CD14-positive monocyte (primary cell): ENCODE measurements at regions not wholly inside any gene's neighbourhood (a gene's known extent, or its start where the extent isn't known, plus 50 kb on each side); places are given as distances from the start of the nearest gene placed in this dataset.

Experiments used
- DNase-seq, 3 donors: peaks; one replicate each; pipeline ENCODE4 v3.0.0-alpha.2; 2011 to 2022
- H2AFZ ChIP-seq: 2 replicates; pipeline ENCODE4 v1.6.0; 2012; ENCODE audit warnings: mild to moderate bottlenecking, low read depth, low read length, inconsistent platforms; ENCODE audit not compliant: insufficient read depth, poor library complexity, severe bottlenecking
- H3K27ac ChIP-seq, 2 donors: 1 replicate in 1 of 2; 2 replicates in 1 of 2; pipeline ENCODE4 v1.5.1; 2012 to 2013; ENCODE audit warnings: low read length in 2 of 2, control low read depth in 1 of 2, inconsistent platforms in 1 of 2, low read depth in 1 of 2, mild to moderate bottlenecking in 1 of 2
- H3K27me3 ChIP-seq, 2 donors: one replicate each; pipeline versions ENCODE4 v1.6.0 to v1.6.1; 2011 to 2013; ENCODE audit warnings: low read length in 2 of 2; ENCODE audit not compliant: control insufficient read depth in 2 of 2, insufficient read depth in 2 of 2
- H3K36me3 ChIP-seq, 2 donors: replicated peaks in 1 of 2; 1 replicate in 1 of 2; 2 replicates in 1 of 2; pipeline versions ENCODE4 v1.5.1 to v1.6.1; 2012 to 2013; ENCODE audit warnings: low read length in 2 of 2, control low read depth in 1 of 2, inconsistent platforms in 1 of 2, mild to moderate bottlenecking in 1 of 2; ENCODE audit not compliant: insufficient read depth in 2 of 2, control insufficient read depth in 1 of 2
- H3K4me1 ChIP-seq, 2 donors: 1 replicate in 1 of 2; 2 replicates in 1 of 2; pipeline versions ENCODE4 v1.5.1 to v1.6.1; 2012 to 2013; ENCODE audit warnings: low read length in 2 of 2, control low read depth in 1 of 2, inconsistent platforms in 1 of 2, mild to moderate bottlenecking in 1 of 2, moderate library complexity in 1 of 2; ENCODE audit not compliant: insufficient read depth in 2 of 2, control insufficient read depth in 1 of 2
- H3K4me2 ChIP-seq: replicated peaks from 2 replicates; pipeline ENCODE3; 2012; ENCODE audit warnings: low read length, moderate library complexity, mild to moderate bottlenecking; ENCODE audit not compliant: poor library complexity, severe bottlenecking; ENCODE audit errors: extremely low read depth
- H3K4me3 ChIP-seq, 3 experiments: fragments of 200-600 bp in 1 of 3; sonication (generic) in 1 of 3; replicated peaks in 1 of 3; 1 replicate in 2 of 3; 2 replicates in 1 of 3; pipeline ENCODE4 v1.5.1; 2011 to 2013; ENCODE audit warnings: low read length in 3 of 3, mild to moderate bottlenecking in 3 of 3, control low read depth in 2 of 3, low read depth in 2 of 3, inconsistent platforms in 1 of 3, moderate library complexity in 1 of 3
- H3K79me2 ChIP-seq: 2 replicates; pipeline ENCODE4 v1.6.0; 2012; ENCODE audit warnings: mild to moderate bottlenecking, control low read depth, inconsistent platforms, low read length, moderate library complexity; ENCODE audit not compliant: insufficient read depth
- H3K9ac ChIP-seq: 2 replicates; pipeline ENCODE4 v1.6.0; 2017; ENCODE audit warnings: low read length, mild to moderate bottlenecking; ENCODE audit not compliant: insufficient read depth, poor library complexity, severe bottlenecking
- H3K9me3 ChIP-seq, 2 donors: replicated peaks in 1 of 2; 1 replicate in 1 of 2; 2 replicates in 1 of 2; pipeline versions ENCODE4 v1.5.1 to v1.6.1; 2012 to 2013; ENCODE audit warnings: low read length in 2 of 2, control low read depth in 1 of 2; ENCODE audit not compliant: control insufficient read depth in 1 of 2, insufficient read depth in 1 of 2
- H4K20me1 ChIP-seq: 2 replicates; pipeline ENCODE4 v1.6.0; 2012; ENCODE audit warnings: mild to moderate bottlenecking, low read length, control low read depth, moderate library complexity; ENCODE audit not compliant: insufficient read depth
- H3K27ac Mint-ChIP-seq, 7 donors: one replicate each; pipeline ENCODE4 v1.8.0; 2020; ENCODE audit warnings: mild to moderate bottlenecking in 7 of 7, mixed read lengths in 7 of 7, moderate library complexity in 6 of 7, inconsistent platforms in 2 of 7
- H3K27me3 Mint-ChIP-seq, 3 donors: one replicate each; pipeline ENCODE4 v1.8.0; 2021 to 2022; ENCODE audit warnings: low read depth in 3 of 3, mild to moderate bottlenecking in 3 of 3, mixed read lengths in 3 of 3, moderate library complexity in 3 of 3, inconsistent platforms in 1 of 3
- H3K36me3 Mint-ChIP-seq, 2 donors: one replicate each; pipeline ENCODE4 v1.8.0; 2020; ENCODE audit warnings: mixed read lengths in 2 of 2, inconsistent platforms in 1 of 2, mild to moderate bottlenecking in 1 of 2
- H3K4me1 Mint-ChIP-seq: one replicate; pipeline ENCODE4 v1.8.0; 2020; ENCODE audit warnings: mild to moderate bottlenecking, mixed read lengths
- H3K4me3 Mint-ChIP-seq, 2 donors: one replicate each; pipeline ENCODE4 v1.8.0; 2020; ENCODE audit warnings: mild to moderate bottlenecking in 2 of 2, mixed read lengths in 2 of 2, moderate library complexity in 1 of 2
- H3K9me3 Mint-ChIP-seq, 7 donors: one replicate each; pipeline ENCODE4 v1.8.0; 2020 to 2022; ENCODE audit warnings: mixed read lengths in 7 of 7, mild to moderate bottlenecking in 6 of 7, moderate library complexity in 6 of 7, inconsistent platforms in 2 of 7
- WGBS: methylation state at CpG from one replicate; pipeline ENCODE4 v1.1.5; 2013; ENCODE audit warnings: missing lambda C conversion rate; ENCODE audit not compliant: insufficient coverage; 5-methylcytosine and 5-hydroxymethylcytosine counted together
- intact Hi-C, 2 donors: fragments of 100-400 bp; cut with micrococcal nuclease; formaldehyde crosslinking; loops; one replicate each; pipeline versions ENCODE4 v1.15.0 to v1.15.1; 2023
- TF ChIP-seq, protein P1 (sequence below): fragments of 200-600 bp; IDR thresholded peaks from one replicate; pipeline ENCODE4 v1.8.0; 2022; ENCODE audit warnings: antibody characterized with exemption, mild to moderate bottlenecking

GRCh38 chr20:57037689-57038088 lies 228.8 kb downstream of the BMP7 start:
- Histone ChIP-seq H2AFZ (no peak overlapping the region), H3K9ac (no peak overlapping the region), H3K4me2 (no peak overlapping the region), H3K79me2 (no peaks in the 10 kb centered on the region), H4K20me1 (no peaks in the 10 kb centered on the region), H3K9me3 (peaks cover 5 to 9% of the 10 kb centered on the region in 2 donors), H3K36me3 (no peaks in the 10 kb centered on the region), H3K4me1 (no peaks in the 10 kb centered on the region), H3K27me3 (no peaks in the 10 kb centered on the region), H3K4me3 (no peak overlapping the region), H3K27ac (no peak overlapping the region)
- H3K4me1 Mint-ChIP-seq, result no peaks in the 10 kb centered on the region
- DNase-seq, result no peak
- 83% methylated on average over 2 of the region's 3 CpGs for WGBS
- peaks cover 1 to 8% (median 3%) of the 10 kb centered on the region in 3 donors for H3K27me3 Mint-ChIP-seq
- no peak overlapping the region for H3K27ac Mint-ChIP-seq
- intact Hi-C loops, result no loop called here
- no peak overlapping the region for H3K4me3 Mint-ChIP-seq
- no peaks in the 10 kb centered on the region for H3K36me3 Mint-ChIP-seq
- H3K9me3 Mint-ChIP-seq, result peaks cover 5 to 12% (median 7%) of the 10 kb centered on the region in 7 donors
- TF ChIP-seq, protein P1, sequence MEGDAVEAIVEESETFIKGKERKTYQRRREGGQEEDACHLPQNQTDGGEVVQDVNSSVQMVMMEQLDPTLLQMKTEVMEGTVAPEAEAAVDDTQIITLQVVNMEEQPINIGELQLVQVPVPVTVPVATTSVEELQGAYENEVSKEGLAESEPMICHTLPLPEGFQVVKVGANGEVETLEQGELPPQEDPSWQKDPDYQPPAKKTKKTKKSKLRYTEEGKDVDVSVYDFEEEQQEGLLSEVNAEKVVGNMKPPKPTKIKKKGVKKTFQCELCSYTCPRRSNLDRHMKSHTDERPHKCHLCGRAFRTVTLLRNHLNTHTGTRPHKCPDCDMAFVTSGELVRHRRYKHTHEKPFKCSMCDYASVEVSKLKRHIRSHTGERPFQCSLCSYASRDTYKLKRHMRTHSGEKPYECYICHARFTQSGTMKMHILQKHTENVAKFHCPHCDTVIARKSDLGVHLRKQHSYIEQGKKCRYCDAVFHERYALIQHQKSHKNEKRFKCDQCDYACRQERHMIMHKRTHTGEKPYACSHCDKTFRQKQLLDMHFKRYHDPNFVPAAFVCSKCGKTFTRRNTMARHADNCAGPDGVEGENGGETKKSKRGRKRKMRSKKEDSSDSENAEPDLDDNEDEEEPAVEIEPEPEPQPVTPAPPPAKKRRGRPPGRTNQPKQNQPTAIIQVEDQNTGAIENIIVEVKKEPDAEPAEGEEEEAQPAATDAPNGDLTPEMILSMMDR, result no peak

- H3K27ac Mint-ChIP-seq, result no peak overlapping the region
- H3K27me3 Mint-ChIP-seq, result peaks cover 1 to 6% (median 3%) of the 10 kb centered on the region in 3 donors
- Histone ChIP-seq H3K4me2 (no peak overlapping the region), H4K20me1 (no peaks in the 10 kb centered on the region), H3K4me3 (no peak overlapping the region), H3K79me2 (no peaks in the 10 kb centered on the region), H3K27ac (no peak overlapping the region), H3K9ac (no peak overlapping the region), H3K27me3 (no peaks in the 10 kb centered on the region), H3K9me3 (peaks cover 5 to 9% of the 10 kb centered on the region in 2 donors), H3K36me3 (no peaks in the 10 kb centered on the region), H2AFZ (no peak overlapping the region), H3K4me1 (no peaks in the 10 kb centered on the region)
- H3K4me3 Mint-ChIP-seq, result no peak overlapping the region
- 97% methylated on average over 3 of the region's 4 CpGs for WGBS
- H3K36me3 Mint-ChIP-seq, result no peaks in the 10 kb centered on the region
- peaks cover 5 to 12% (median 7%) of the 10 kb centered on the region in 7 donors for H3K9me3 Mint-ChIP-seq
- intact Hi-C loops, result no loop called here
- no peaks in the 10 kb centered on the region for H3K4me1 Mint-ChIP-seq
- TF ChIP-seq, protein P1, result no peak
- DNase-seq, result no peak
Measured at GRCh38 chr20:57038608-57039440, 227.6 kb downstream of the BMP7 start.
